Cardiac muscle cell (in vitro differentiated cells and primary cell): ENCODE measurements at regions not wholly inside any gene's neighbourhood (a gene's known extent, or its start where the extent isn't known, plus 50 kb on each side); places are given as distances from the start of the nearest gene placed in this dataset.

ENCODE experiments used
- DNase-seq, 2 donors: peaks; one replicate each; pipeline versions ENCODE4 v3.0.0 to v3.0.0-alpha.2; 2010 to 2017; ENCODE audit warnings: low read depth in 1 of 2, low spot score in 1 of 2
- H3K27ac ChIP-seq: fragments of 200-600 bp; sonication (generic); 2 replicates; pipeline ENCODE4 v1.5.1; 2016
- H3K27me3 ChIP-seq: fragments of 200-600 bp; sonication (generic); 2 replicates; pipeline ENCODE4 v1.6.0; 2016; ENCODE audit warnings: control low read depth
- H3K36me3 ChIP-seq: fragments of 200-600 bp; sonication (generic); 2 replicates; pipeline ENCODE4 v1.5.1; 2016; ENCODE audit warnings: control low read depth
- H3K4me1 ChIP-seq: fragments of 200-600 bp; sonication (generic); 2 replicates; pipeline ENCODE4 v1.8.1; 2017; ENCODE audit warnings: low read depth, mild to moderate bottlenecking, mixed run types
- H3K4me3 ChIP-seq: fragments of 200-600 bp; sonication (generic); 2 replicates; pipeline ENCODE4 v1.5.1; 2016; ENCODE audit warnings: mild to moderate bottlenecking
- H3K9me3 ChIP-seq: fragments of 200-600 bp; sonication (generic); 2 replicates; pipeline ENCODE4 v1.5.1; 2017; ENCODE audit warnings: low read depth, mild to moderate bottlenecking, control low read depth
- TF ChIP-seq, protein P1 (sequence below): IDR thresholded peaks from 2 replicates; pipeline ENCODE4 v1.5.1; 2012; ENCODE audit warnings: low read depth, mild to moderate bottlenecking, low read length

DNA sequence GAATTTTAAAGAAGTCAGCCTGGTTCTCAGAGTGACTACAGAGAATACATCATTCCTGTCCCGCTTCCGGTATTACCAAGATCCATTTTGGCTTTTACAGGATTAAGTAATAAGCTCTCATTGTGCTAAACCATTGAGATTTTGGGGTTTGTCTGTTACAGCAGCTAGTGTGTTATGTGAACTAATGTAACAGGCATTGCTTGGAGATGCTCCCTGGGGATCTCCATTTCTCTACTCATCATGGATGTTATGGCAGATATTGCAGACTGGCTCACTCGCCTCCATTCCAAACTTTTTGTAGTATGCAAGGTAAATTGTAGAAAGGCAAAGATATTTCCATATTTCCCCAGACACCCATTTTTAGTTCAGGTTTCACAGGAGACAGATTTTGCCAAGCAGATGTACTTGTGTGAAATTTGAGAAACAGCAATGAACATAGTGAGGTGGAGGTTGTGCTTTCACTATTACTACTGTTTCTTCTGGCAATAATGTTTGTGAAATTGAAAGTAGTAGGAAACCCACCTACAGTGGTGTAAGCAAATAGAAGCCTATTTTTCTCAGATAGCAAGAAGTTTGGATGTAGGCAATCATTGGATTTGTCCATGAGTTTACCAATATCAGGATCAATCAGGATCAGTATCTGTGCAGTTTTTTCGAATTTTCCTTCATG lies 177.1 kb upstream of the GALNT15 start:
- Histone ChIP-seq H3K4me3 (no peak overlapping the region), H3K27ac (no peak overlapping the region), H3K9me3 (no peaks in the 10 kb centered on the region), H3K27me3 (no peaks in the 10 kb centered on the region), H3K4me1 (no peaks in the 10 kb centered on the region), H3K36me3 (no peaks in the 10 kb centered on the region)
- TF ChIP-seq, protein P1, sequence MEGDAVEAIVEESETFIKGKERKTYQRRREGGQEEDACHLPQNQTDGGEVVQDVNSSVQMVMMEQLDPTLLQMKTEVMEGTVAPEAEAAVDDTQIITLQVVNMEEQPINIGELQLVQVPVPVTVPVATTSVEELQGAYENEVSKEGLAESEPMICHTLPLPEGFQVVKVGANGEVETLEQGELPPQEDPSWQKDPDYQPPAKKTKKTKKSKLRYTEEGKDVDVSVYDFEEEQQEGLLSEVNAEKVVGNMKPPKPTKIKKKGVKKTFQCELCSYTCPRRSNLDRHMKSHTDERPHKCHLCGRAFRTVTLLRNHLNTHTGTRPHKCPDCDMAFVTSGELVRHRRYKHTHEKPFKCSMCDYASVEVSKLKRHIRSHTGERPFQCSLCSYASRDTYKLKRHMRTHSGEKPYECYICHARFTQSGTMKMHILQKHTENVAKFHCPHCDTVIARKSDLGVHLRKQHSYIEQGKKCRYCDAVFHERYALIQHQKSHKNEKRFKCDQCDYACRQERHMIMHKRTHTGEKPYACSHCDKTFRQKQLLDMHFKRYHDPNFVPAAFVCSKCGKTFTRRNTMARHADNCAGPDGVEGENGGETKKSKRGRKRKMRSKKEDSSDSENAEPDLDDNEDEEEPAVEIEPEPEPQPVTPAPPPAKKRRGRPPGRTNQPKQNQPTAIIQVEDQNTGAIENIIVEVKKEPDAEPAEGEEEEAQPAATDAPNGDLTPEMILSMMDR: no peak
- DNase-seq: no peak

- Histone ChIP-seq H3K4me1 (no peaks in the 10 kb centered on the region), H3K27me3 (no peaks in the 10 kb centered on the region), H3K9me3 (no peaks in the 10 kb centered on the region), H3K27ac (no peak overlapping the region), H3K4me3 (no peak overlapping the region), H3K36me3 (no peaks in the 10 kb centered on the region)
- no peak for DNase-seq
- TF ChIP-seq, protein P1: no peak
Observed at GRCh38 chr3:15998911-15999310, 175.6 kb upstream of the GALNT15 start.

- Histone ChIP-seq H3K4me3 (no peak overlapping the region), H3K27me3 (no peaks in the 10 kb centered on the region), H3K4me1 (no peaks in the 10 kb centered on the region), H3K9me3 (no peaks in the 10 kb centered on the region), H3K36me3 (no peaks in the 10 kb centered on the region), H3K27ac (no peak overlapping the region)
- DNase-seq: no peak
- TF ChIP-seq, protein P1: no peak
Observed at GRCh38 chr3:16004812-16005211, 169.7 kb upstream of the GALNT15 start.

DNA sequence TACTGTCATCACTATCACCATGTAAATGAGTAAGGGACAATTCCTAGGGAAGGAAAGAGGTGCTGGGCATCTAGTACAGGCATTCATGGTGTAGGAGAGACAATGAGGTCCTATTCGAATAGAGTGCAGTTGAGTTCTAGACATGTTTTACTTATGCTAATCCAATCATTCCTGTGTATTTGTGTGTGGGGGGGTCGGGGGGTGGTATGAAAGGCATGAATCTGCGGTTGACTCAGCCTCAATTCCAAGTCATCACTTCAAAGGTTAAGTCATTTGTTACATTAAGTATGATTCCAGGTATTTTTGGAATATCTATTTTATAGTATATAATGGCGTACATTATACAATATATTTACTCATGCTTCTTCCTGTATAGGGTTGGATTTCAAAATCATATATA lies 163.1 kb upstream of the GALNT15 start:
- no peak overlapping the region for H3K27ac ChIP-seq
- H3K27me3 ChIP-seq: no peaks in the 10 kb centered on the region
- H3K36me3 ChIP-seq: no peaks in the 10 kb centered on the region
- no peaks in the 10 kb centered on the region for H3K9me3 ChIP-seq
- DNase-seq: no peak
- H3K4me1 ChIP-seq: no peaks in the 10 kb centered on the region
- TF ChIP-seq, protein P1: no peak
- no peak overlapping the region for H3K4me3 ChIP-seq

DNA sequence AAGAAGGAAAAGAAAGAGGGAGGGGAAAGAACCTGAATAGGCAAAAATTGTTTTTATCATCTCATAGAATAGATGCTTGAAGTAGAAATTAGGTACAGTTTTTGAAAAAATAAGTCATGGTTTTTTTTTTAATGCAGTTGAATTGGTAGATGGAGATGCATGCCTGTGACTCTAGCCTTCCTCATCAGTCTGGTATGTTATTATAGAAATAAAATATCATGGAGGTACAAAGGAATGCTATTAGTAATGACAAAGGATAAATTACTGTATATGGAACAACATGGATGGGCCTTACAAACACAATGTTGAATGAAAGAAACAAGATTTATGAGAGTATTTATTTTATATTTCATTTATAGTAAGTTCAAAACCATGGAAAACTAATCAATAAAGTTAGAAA lies 162.4 kb upstream of the GALNT15 start:
- Histone ChIP-seq H3K4me3 (no peak overlapping the region), H3K4me1 (no peaks in the 10 kb centered on the region), H3K27me3 (no peaks in the 10 kb centered on the region), H3K9me3 (no peaks in the 10 kb centered on the region), H3K27ac (no peak overlapping the region), H3K36me3 (no peaks in the 10 kb centered on the region)
- TF ChIP-seq, protein P1: no peak
- no peak for DNase-seq
